ENCODE measurements at regions not wholly inside any gene's neighbourhood (a gene's known extent, or its start where the extent isn't known, plus 50 kb on each side); places are given as distances from the start of the nearest gene placed in this dataset.

- Histone ChIP-seq H3K27ac (ENCODE audit: low read length) (no peak overlapping the region), H4K20me1 (ENCODE audit: insufficient read depth, low read length) (no peaks in the 10 kb centered on the region), H2AFZ (ENCODE audit: low read depth, low read length) (no peak overlapping the region), H3K79me2 (ENCODE audit: low read length) (no peaks in the 10 kb centered on the region), H3K4me2 (ENCODE audit: low read length) (no peak overlapping the region), H3K9ac (ENCODE audit: low read length) (no peak overlapping the region), H3K36me3 (replicated peaks; ENCODE audit: low read depth, low read length) (no peaks in the 10 kb centered on the region), H3K9me3 (ENCODE audit: insufficient read depth, low read length) (no peaks in the 10 kb centered on the region), H3K4me3 (ENCODE audit: low read length) (no peak overlapping the region), H3K27me3 (ENCODE audit: low read depth, low read length) (peaks cover 52% of the 10 kb centered on the region), H3K4me1 (ENCODE audit: low read length) (no peaks in the 10 kb centered on the region)
- TF ChIP-seq CTCF (IDR thresholded peaks at IDR 0.05; ENCODE audit: low read depth, low read length): no peak
- no peak for TF ChIP-seq EZH2phosphoT487 (IDR thresholded peaks at IDR 0.05; ENCODE audit: low read depth)
Observed at GRCh38 chr11:19320827-19321226, 80.1 kb upstream of the E2F8 start.

GRCh38 chr11:19316434-19316833 lies 75.7 kb upstream of the E2F8 start:
- Histone ChIP-seq H2AFZ (ENCODE audit: low read depth, low read length) (no peak overlapping the region), H3K9ac (ENCODE audit: low read length) (no peak overlapping the region), H3K4me2 (ENCODE audit: low read length) (no peak overlapping the region), H3K36me3 (replicated peaks; ENCODE audit: low read depth, low read length) (no peaks in the 10 kb centered on the region), H3K4me3 (ENCODE audit: low read length) (no peak overlapping the region), H3K9me3 (ENCODE audit: insufficient read depth, low read length) (no peaks in the 10 kb centered on the region), H3K27me3 (ENCODE audit: low read depth, low read length) (peaks cover 22% of the 10 kb centered on the region), H3K27ac (ENCODE audit: low read length) (no peak overlapping the region), H3K4me1 (ENCODE audit: low read length) (peaks cover 5% of the 10 kb centered on the region), H3K79me2 (ENCODE audit: low read length) (no peaks in the 10 kb centered on the region), H4K20me1 (ENCODE audit: insufficient read depth, low read length) (no peaks in the 10 kb centered on the region)
- no peak for TF ChIP-seq EZH2phosphoT487 (IDR thresholded peaks at IDR 0.05; ENCODE audit: low read depth)
- no peak for TF ChIP-seq CTCF (IDR thresholded peaks at IDR 0.05; ENCODE audit: low read depth, low read length)

- H3K4me1 ChIP-seq (ENCODE audit: low read length): peaks cover 6% of the 10 kb centered on the region
- no peaks in the 10 kb centered on the region for H3K9me3 ChIP-seq (ENCODE audit: insufficient read depth, low read length)
- H4K20me1 ChIP-seq (ENCODE audit: insufficient read depth, low read length): no peaks in the 10 kb centered on the region
- TF ChIP-seq CTCF (IDR thresholded peaks at IDR 0.05; ENCODE audit: low read depth, low read length): no peak
- TF ChIP-seq EZH2phosphoT487 (IDR thresholded peaks at IDR 0.05; ENCODE audit: low read depth): no peak
- no peak overlapping the region for H3K9ac ChIP-seq (ENCODE audit: low read length)
- H3K4me3 ChIP-seq (ENCODE audit: low read length): no peak overlapping the region
- peaks cover 18% of the 10 kb centered on the region for H3K27me3 ChIP-seq (ENCODE audit: low read depth, low read length)
- no peaks in the 10 kb centered on the region for H3K79me2 ChIP-seq (ENCODE audit: low read length)
- H3K4me2 ChIP-seq (ENCODE audit: low read length): no peak overlapping the region
- H3K36me3 ChIP-seq (replicated peaks; ENCODE audit: low read depth, low read length): no peaks in the 10 kb centered on the region
- no peak overlapping the region for H3K27ac ChIP-seq (ENCODE audit: low read length)
- no peak overlapping the region for H2AFZ ChIP-seq (ENCODE audit: low read depth, low read length)
Observed at GRCh38 chr11:19315511-19315910, 74.8 kb upstream of the E2F8 start.

DNA sequence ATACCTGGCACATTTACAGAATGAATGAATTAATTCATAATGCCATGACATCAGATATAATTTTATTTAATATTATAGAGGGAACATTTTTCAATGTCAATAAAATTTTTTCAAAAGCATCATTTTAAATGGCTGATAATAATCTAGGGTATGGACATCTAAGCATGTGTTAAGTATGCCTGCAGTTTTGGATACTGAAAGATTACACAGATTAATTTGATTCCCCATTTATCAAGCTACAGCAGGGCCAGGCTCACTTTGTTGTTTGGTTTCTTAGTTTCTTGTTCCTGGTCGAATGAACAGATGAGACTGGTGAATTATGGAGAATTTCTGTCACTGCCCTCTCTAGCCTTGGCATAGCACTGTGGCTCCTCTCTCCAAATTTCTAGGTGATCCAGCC lies 72.4 kb upstream of the E2F8 start:
- Histone ChIP-seq H3K27me3 (ENCODE audit: low read depth, low read length) (peaks cover 23% of the 10 kb centered on the region), H3K27ac (ENCODE audit: low read length) (no peak overlapping the region), H3K9ac (ENCODE audit: low read length) (no peak overlapping the region), H3K4me3 (ENCODE audit: low read length) (no peak overlapping the region), H3K36me3 (replicated peaks; ENCODE audit: low read depth, low read length) (no peaks in the 10 kb centered on the region), H4K20me1 (ENCODE audit: insufficient read depth, low read length) (no peaks in the 10 kb centered on the region), H3K9me3 (ENCODE audit: insufficient read depth, low read length) (no peaks in the 10 kb centered on the region), H3K79me2 (ENCODE audit: low read length) (no peaks in the 10 kb centered on the region), H2AFZ (ENCODE audit: low read depth, low read length) (no peak overlapping the region), H3K4me2 (ENCODE audit: low read length) (no peak overlapping the region), H3K4me1 (ENCODE audit: low read length) (peaks cover 6% of the 10 kb centered on the region)
- TF ChIP-seq EZH2phosphoT487 (IDR thresholded peaks at IDR 0.05; ENCODE audit: low read depth) (no peak), CTCF (IDR thresholded peaks at IDR 0.05; ENCODE audit: low read depth, low read length) (no peak)
